GM12872 (cell line): ENCODE measurements at regions not wholly inside any gene's neighbourhood (a gene's known extent, or its start where the extent isn't known, plus 50 kb on each side); places are given as distances from the start of the nearest gene placed in this dataset.

Source experiments
- TF ChIP-seq, protein P1 (sequence below): IDR thresholded peaks from 3 replicates; pipeline ENCODE4 v1.5.1; 2011; ENCODE audit warnings: low read depth, mild to moderate bottlenecking, low read length, moderate library complexity; ENCODE audit not compliant: insufficient read depth

- TF ChIP-seq, protein P1, sequence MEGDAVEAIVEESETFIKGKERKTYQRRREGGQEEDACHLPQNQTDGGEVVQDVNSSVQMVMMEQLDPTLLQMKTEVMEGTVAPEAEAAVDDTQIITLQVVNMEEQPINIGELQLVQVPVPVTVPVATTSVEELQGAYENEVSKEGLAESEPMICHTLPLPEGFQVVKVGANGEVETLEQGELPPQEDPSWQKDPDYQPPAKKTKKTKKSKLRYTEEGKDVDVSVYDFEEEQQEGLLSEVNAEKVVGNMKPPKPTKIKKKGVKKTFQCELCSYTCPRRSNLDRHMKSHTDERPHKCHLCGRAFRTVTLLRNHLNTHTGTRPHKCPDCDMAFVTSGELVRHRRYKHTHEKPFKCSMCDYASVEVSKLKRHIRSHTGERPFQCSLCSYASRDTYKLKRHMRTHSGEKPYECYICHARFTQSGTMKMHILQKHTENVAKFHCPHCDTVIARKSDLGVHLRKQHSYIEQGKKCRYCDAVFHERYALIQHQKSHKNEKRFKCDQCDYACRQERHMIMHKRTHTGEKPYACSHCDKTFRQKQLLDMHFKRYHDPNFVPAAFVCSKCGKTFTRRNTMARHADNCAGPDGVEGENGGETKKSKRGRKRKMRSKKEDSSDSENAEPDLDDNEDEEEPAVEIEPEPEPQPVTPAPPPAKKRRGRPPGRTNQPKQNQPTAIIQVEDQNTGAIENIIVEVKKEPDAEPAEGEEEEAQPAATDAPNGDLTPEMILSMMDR = no peak
These were observed 189.9 kb upstream of the ZNF184 start for GRCh38 chr6:27662769-27663168.

- TF ChIP-seq, protein P1 = no peak
These were observed 178.4 kb upstream of the ZNF184 start for GRCh38 chr6:27651371-27651732.

DNA sequence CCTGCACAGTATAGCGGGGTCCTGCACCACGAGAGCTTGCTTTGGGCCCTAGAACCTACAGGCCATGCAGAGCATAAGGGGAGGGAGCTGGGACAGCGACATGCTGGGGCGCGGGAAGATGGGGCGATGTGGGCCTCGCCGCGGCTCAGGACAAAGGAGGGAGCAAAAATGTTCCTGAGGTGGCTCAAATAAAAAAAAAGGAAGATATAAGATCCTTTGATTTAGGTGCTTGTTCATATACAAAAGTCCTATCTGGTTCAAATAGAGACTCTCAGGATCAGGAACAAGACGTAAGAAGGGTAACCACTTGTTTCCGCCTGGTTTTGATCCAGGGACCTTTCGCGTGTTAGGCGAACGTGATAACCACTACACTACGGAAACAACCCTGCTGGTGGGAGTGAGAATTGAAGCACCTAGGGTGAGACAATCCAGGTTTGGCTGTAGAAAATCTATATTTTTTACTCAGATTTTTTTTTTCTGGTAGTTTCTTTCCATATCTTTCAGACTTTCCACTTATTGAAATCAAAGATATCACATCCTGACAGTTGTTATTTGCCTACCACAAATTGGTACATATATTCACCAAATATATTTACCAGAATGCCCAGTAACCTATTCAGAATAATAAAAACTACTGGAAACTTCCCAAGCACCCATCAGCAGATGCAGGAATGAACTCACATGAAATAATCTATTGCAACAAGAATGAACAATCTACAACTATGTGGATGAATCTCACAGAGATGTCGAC lies 177.9 kb upstream of the ZNF184 start:
- TF ChIP-seq, protein P1 = peak; percentile 48; the same call in 2 of the 3 replicates

DNA sequence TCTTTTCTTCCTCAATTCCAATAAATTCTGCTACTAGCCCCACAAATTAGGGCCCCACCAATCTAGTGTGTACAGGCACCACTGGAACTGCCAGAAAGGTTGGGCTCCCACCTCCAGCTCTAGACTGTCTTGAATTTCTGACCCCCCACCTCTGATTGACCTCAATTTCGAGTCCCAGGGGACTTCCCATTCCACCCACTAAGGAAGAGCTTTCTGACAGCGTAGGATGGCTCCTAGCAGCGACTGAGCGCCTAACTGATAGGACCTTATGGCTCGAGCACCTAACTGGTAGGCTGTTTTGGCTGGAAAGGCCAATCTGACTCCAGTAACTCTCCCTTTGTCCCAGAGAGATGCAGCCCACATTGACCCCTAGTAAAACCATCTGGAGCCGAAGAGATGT lies 171.6 kb upstream of the ZNF184 start:
- TF ChIP-seq, protein P1 = no peak

- TF ChIP-seq, protein P1 = no peak
These were observed 170.0 kb upstream of the ZNF184 start for GRCh38 chr6:27642744-27643456.

DNA sequence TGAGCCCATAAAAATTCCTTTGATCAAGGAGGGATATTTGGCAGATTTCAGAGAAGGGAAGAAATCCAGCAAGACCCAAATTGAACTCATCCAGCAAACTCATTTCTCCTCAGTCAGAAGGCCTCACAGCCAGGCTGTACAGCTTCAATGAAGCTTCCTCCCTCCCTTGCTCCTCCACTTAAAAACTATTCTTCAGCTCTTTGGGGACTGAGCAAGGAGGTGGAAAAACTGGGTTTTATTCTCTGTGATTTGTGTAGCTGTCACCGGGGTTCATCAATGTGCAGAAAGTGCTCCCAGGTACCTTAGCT lies 158.7 kb upstream of the ZNF184 start:
- TF ChIP-seq, protein P1 = no peak

DNA sequence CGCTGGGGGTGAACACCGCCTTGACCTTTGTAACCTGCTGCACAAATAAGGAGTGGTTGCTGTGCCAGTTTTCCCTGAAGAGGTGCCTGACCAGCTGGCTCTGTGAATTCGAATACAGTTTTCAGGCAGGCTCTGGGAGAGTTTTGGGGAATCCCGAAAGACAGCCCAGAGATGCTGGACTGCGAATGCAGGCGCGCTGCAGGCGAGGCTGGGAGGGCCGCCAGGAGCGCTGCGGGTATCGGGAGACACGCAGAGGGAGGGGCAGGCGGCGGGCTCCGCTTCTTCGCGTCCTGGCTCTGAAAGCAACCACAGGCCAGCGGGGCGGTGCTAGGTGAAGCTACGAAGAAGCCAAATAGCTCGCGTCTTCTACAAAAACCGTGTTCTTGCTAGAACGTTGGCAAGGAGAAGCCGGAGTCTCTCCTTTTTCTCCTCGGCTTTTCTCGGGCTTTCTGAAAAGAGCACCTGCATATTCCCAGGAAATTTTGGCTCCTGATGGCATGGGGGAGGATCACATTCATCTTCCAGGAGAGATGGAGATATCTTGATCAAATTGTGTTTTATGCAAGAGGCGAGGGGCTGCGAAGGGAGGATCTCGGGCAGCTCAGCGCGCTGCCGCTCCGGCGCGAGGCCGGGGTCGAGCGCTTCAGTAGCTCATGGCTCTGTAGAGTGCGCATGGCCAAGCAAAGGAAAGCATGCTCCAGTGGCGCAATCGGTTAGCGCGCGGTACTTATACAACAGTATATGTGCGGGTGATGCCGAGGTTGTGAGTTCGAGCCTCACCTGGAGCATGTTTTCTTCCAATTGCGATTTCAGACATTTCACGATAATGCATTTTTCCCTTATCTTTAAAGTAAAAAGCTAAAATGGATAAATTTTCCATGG lies 158.1 kb upstream of the ZNF184 start:
- TF ChIP-seq, protein P1 = no peak
